NT2/D1 (cell line): ENCODE measurements at regions not wholly inside any gene's neighbourhood (a gene's known extent, or its start where the extent isn't known, plus 50 kb on each side); places are given as distances from the start of the nearest gene placed in this dataset.
"Not testable (repeated sequence)": the region's sequence is repeated elsewhere in the genome, so short reads cannot be mapped to it uniquely, and the experiment has no call there.

ENCODE experiments used
- DNase-seq: peaks from one replicate; pipeline ENCODE4 v3.0.0-alpha.2; 2011; ENCODE audit warnings: low read depth, low spot score
- H3K27me3 ChIP-seq: 2 replicates; pipeline ENCODE4 v1.6.0; 2011; ENCODE audit warnings: mild to moderate bottlenecking; ENCODE audit not compliant: insufficient read length, insufficient read depth
- H3K36me3 ChIP-seq: 2 replicates; pipeline ENCODE4 v1.6.1; 2011; ENCODE audit warnings: mild to moderate bottlenecking, low read length, mixed read lengths; ENCODE audit not compliant: insufficient read depth, insufficient read length
- H3K4me1 ChIP-seq: 2 replicates; pipeline ENCODE4 v1.5.1; 2011; ENCODE audit not compliant: insufficient read depth, insufficient read length
- H3K4me3 ChIP-seq: 2 replicates; pipeline ENCODE4 v1.5.1; 2011; ENCODE audit warnings: low read depth; ENCODE audit not compliant: insufficient read length
- H3K9ac ChIP-seq: 2 replicates; pipeline ENCODE4 v1.6.0; 2011; ENCODE audit warnings: low read depth; ENCODE audit not compliant: insufficient read length
- H3K9me3 ChIP-seq: 2 replicates; pipeline ENCODE4 v1.5.1; 2011; ENCODE audit warnings: mild to moderate bottlenecking, low read length; ENCODE audit not compliant: insufficient read depth
- SUZ12 ChIP-seq: IDR thresholded peaks from 2 replicates; pipeline ENCODE4 v1.6.1; 2011; ENCODE audit not compliant: insufficient read length, insufficient read depth; ENCODE audit errors: extremely low read depth
- YY1 ChIP-seq: IDR thresholded peaks from 2 replicates; pipeline ENCODE4 v1.6.1; 2011; ENCODE audit not compliant: insufficient read length, insufficient read depth
- ZNF274 ChIP-seq: IDR thresholded peaks from 2 replicates; pipeline ENCODE4 v1.6.1; 2011; ENCODE audit warnings: mild to moderate bottlenecking, low read depth, low read length

- no peaks in the 10 kb centered on the region for H3K9me3 ChIP-seq
- no peak for DNase-seq
- H3K4me1 ChIP-seq = no peaks in the 10 kb centered on the region
- no peak overlapping the region for H3K4me3 ChIP-seq
- TF ChIP-seq ZNF274 (no peak), SUZ12 (no peak), YY1 (no peak)
- H3K36me3 ChIP-seq = no peaks in the 10 kb centered on the region
- H3K9ac ChIP-seq = no peak overlapping the region
- H3K27me3 ChIP-seq = no peaks in the 10 kb centered on the region
These were observed 1460.1 kb downstream of the OTOL1 start for GRCh38 chr3:162956711-162957110.

GRCh38 chr3:162960269-162960668 is 1463.7 kb downstream of the OTOL1 start:
- DNase-seq = no peak
- Histone ChIP-seq H3K36me3 (no peaks in the 10 kb centered on the region), H3K27me3 (no peaks in the 10 kb centered on the region), H3K9ac (no peak overlapping the region), H3K4me3 (no peak overlapping the region), H3K4me1 (no peaks in the 10 kb centered on the region), H3K9me3 (no peaks in the 10 kb centered on the region)
- TF ChIP-seq SUZ12 (no peak), ZNF274 (no peak), YY1 (no peak)

- no peaks in the 10 kb centered on the region for H3K27me3 ChIP-seq
- H3K4me1 ChIP-seq = no peaks in the 10 kb centered on the region
- no peak overlapping the region for H3K4me3 ChIP-seq
- no peak for TF ChIP-seq ZNF274
- TF ChIP-seq SUZ12 = no peak
- no peak for TF ChIP-seq YY1
- H3K36me3 ChIP-seq = no peaks in the 10 kb centered on the region
- H3K9ac ChIP-seq = no peak overlapping the region
- no peak for DNase-seq
- no peaks in the 10 kb centered on the region for H3K9me3 ChIP-seq
These were observed 1473.7 kb downstream of the OTOL1 start for GRCh38 chr3:162970292-162970691.

GRCh38 chr3:162971715-162972114 is 1475.1 kb downstream of the OTOL1 start:
- TF ChIP-seq YY1 = no peak
- no peak for TF ChIP-seq ZNF274
- no peak for TF ChIP-seq SUZ12
- Histone ChIP-seq H3K4me3 (no peak overlapping the region), H3K9me3 (no peaks in the 10 kb centered on the region), H3K4me1 (no peaks in the 10 kb centered on the region), H3K9ac (no peak overlapping the region), H3K27me3 (no peaks in the 10 kb centered on the region), H3K36me3 (no peaks in the 10 kb centered on the region)
- no peak for DNase-seq

- H3K4me3 ChIP-seq = no peak overlapping the region
- DNase-seq = no peak
- no peaks in the 10 kb centered on the region for H3K27me3 ChIP-seq
- no peak overlapping the region for H3K9ac ChIP-seq
- no peaks in the 10 kb centered on the region for H3K36me3 ChIP-seq
- TF ChIP-seq SUZ12 = no peak
- no peak for TF ChIP-seq YY1
- TF ChIP-seq ZNF274 = no peak
- no peaks in the 10 kb centered on the region for H3K9me3 ChIP-seq
- no peaks in the 10 kb centered on the region for H3K4me1 ChIP-seq
These were observed 1476.9 kb downstream of the OTOL1 start for GRCh38 chr3:162973428-162973917.

GRCh38 chr3:162978136-162978535 is 1481.5 kb downstream of the OTOL1 start:
- no peak overlapping the region for H3K4me3 ChIP-seq
- TF ChIP-seq YY1 = no peak
- no peak for TF ChIP-seq ZNF274
- TF ChIP-seq SUZ12 = no peak
- no peak overlapping the region for H3K9ac ChIP-seq
- H3K9me3 ChIP-seq = no peaks in the 10 kb centered on the region
- DNase-seq = no peak
- H3K4me1 ChIP-seq = no peaks in the 10 kb centered on the region
- no peaks in the 10 kb centered on the region for H3K27me3 ChIP-seq
- no peaks in the 10 kb centered on the region for H3K36me3 ChIP-seq

- Histone ChIP-seq H3K27me3 (no peaks in the 10 kb centered on the region), H3K4me3 (no peak overlapping the region), H3K9ac (no peak overlapping the region), H3K9me3 (0 out of 2 replicates have a peak, but pooled peaks cover 3% of the 10 kb centered on the region), H3K4me1 (no peaks in the 10 kb centered on the region), H3K36me3 (no peaks in the 10 kb centered on the region)
- TF ChIP-seq ZNF274 (no peak), YY1 (no peak), SUZ12 (no peak)
- no peak for DNase-seq
These were observed 1488.1 kb downstream of the OTOL1 start for GRCh38 chr3:162984746-162985145.

- H3K9me3 ChIP-seq, DNase-seq, H3K9ac ChIP-seq, H3K4me3 ChIP-seq, H3K27me3 ChIP-seq, H3K4me1 ChIP-seq, H3K36me3 ChIP-seq: not testable (repeated sequence)
These were observed 1490.6 kb downstream of the OTOL1 start for GRCh38 chr3:162987085-162987794.
